Ammon's horn (tissue), 1 donor: ENCODE measurements at regions not wholly inside any gene's neighbourhood (a gene's known extent, or its start where the extent isn't known, plus 50 kb on each side); places are given as distances from the start of the nearest gene placed in this dataset.

Experiments
- DNase-seq: peaks from one replicate; pipeline ENCODE4 v3.0.0-alpha.2; 2016; ENCODE audit warnings: low spot score

DNA sequence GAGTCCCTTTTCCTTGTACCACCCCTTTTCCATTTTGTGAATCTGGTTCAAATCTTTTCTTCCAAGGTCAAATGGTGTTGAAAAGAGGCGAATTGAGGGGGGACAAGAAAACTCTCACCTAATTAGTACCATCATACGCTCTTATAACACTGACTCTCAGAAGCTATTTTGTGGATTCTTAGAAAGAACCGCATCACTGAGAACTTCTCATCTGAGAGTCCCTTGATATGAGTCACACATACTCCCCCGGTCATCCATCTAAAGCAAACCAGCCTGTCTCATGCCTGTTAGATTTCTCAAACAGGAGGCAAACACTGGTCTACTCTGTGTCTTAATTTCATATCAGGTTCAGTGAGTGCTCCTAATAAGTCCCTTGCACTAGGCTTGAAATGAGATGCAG lies 76.5 kb upstream of the SPRED1 start:
- no peak for DNase-seq

DNA sequence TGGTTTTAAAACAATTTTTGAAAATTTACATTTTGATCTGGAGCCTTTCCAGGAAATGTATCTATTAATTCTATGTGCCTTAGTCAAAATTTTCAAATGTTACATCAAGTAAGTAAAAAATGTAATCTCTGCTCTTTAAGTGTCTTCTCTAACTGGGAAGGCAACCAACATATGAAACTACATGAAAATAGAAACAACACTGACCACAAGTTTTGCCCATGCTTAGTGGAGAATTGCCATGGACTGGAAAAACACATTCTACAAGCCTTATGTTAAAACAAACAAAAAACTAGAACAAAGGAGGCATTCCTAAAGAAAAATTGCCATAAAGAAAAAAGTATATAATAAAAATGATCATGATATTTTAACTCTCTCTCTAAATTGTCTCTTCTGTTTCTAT lies 75.9 kb upstream of the SPRED1 start:
- DNase-seq: no peak

DNA sequence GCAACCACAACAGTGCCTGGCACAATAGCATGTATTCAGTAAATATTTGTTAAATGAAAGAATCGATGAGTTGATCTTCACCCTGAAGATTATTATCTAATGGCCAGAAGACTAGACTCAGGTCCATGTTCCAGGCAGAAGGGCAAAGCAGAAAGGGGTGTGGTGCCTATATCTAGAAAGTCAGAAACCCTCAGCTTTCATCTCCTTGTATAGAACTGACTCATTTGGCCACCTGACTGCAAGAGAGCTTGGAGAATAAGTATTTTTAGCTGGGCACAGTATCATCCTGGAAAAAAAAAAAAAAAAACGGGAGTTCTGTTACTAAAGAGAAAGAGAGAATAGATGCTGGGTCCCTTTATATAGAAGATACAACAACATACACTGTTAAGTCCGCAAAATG lies 69.7 kb upstream of the SPRED1 start:
- DNase-seq: peak; percentile 31

- no peak for DNase-seq
Observed at GRCh38 chr15:38186507-38186906, 66.1 kb upstream of the SPRED1 start.

- no peak for DNase-seq
Observed at GRCh38 chr15:38187630-38188313, 64.9 kb upstream of the SPRED1 start.

GRCh38 chr15:38189671-38190295 lies 62.9 kb upstream of the SPRED1 start:
- no peak for DNase-seq

DNA sequence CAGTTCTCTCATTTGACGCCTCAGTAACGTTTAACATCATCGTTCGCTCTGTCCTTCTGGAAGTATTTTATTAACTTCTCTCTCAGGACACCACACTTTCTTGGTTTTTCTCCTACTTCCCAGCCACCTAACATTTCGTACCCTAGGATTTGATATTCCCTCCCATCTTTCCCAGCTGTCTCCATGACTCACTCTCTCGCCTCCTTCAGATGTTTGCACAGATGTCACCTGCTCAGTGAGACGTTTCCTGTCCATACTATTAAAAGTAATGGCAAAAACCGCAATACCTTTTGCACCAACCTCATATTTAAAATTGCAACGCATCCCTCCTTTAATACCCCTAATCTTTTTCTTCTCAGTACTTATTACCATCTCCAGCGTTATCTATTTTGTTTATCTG lies 62.1 kb upstream of the SPRED1 start:
- no peak for DNase-seq

DNA sequence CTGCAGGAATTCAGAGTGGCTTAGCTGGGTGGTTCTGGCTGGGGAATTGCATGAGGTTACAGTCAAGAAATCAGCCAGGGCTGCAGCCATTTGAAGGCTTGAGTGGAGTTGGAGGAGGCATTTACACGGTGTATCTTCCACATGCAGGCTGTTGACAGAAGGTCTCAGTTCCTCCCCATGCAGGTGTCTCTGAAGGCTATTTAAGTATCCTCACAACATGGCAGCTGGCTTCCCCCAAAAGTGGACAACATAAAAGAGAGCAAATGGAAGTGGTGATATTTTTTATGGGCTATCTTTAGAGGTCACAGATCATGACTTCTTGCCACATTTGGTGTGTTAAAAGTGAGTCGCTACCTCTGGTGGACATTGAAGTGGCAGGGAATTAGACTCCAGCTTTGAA lies 60.1 kb upstream of the SPRED1 start:
- DNase-seq: no peak

GRCh38 chr15:38193496-38193895 lies 59.1 kb upstream of the SPRED1 start:
- DNase-seq: no peak

DNA sequence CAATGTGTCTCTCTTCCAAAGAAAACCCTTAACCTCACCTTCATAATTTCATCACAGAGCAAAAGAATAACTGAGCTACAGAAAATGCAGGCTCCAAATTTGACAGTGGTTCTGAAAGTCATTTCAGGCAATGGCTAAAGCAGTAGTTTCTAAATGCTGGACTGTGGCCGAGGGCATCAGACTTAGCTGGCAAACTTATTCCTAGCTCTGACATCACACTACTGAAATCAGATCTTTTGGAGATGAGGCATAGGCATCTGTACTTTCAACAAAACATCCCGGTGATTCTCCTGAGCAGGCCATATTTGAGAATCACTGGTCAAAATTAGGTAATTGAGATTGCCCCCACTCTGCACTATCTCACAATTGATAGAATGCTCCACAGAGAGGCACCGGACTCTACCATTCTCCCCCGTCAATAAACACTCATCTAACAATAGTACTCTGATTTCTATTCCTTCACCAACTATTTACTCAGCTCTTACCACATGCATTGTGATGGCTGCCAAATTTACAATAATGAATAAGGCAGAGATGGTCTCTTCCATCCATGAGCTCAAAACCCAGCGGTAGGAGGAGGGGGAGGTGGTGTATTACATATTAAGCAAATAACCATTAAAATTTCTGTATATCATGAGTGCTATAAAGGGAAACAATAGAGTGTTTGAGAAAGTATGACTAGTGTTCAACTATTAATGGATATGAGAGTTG lies 57.3 kb upstream of the SPRED1 start:
- peak; percentile 31 for DNase-seq

- no peak for DNase-seq
Observed at GRCh38 chr15:38196076-38196475, 56.6 kb upstream of the SPRED1 start.

- no peak for DNase-seq
Observed at GRCh38 chr15:38197553-38197952, 55.1 kb upstream of the SPRED1 start.

DNA sequence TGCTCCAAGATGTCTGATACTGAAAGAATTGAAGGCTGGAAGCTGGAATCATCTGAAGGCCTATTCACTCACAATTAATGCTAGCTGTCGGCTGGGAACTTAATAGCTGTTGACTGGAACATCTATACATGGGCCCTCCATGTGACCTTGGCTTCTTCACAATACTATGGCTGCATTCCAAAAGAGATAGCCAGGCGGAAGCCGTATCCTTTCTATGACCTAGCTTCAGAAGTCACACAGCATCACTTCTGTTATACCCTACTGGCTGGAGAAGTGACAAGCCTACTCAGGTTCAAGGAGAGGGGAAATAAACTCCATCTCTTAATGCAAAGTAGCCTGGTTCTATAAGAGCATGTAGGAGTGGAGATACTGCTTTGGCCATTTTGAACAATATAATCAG lies 50.9 kb upstream of the SPRED1 start:
- DNase-seq: no peak

GRCh38 chr15:38202361-38202760 lies 50.3 kb upstream of the SPRED1 start:
- no peak for DNase-seq
